SK-N-DZ (cell line): ENCODE measurements at regions not wholly inside any gene's neighbourhood (a gene's known extent, or its start where the extent isn't known, plus 50 kb on each side); places are given as distances from the start of the nearest gene placed in this dataset.
"Not testable (repeated sequence)": the region's sequence is repeated elsewhere in the genome, so short reads cannot be mapped to it uniquely, and the experiment has no call there.

Experiments used
- DNase-seq: peaks from one replicate; pipeline ENCODE4 v3.0.0-alpha.2; 2015; ENCODE audit warnings: low spot score

DNA sequence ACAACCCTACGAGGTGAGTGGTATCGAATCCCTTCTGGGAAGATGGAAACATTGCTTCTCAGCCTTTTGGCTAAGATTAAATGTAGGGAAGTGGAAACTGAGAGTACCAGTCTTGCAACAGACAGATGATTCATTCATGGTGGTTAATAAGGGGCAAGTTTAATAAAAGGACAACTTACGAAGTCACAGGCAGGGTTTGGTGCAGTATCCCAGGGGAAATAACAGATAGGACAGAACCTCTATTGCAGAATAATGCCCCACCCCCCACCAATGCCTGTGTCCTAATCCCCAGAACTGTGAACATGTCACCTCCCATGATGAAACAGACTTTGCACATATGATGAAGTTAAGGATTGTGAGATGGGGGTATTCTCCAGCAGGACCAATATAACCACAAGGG is 212.5 kb downstream of the TBX5 start:
- DNase-seq, result no peak

DNA sequence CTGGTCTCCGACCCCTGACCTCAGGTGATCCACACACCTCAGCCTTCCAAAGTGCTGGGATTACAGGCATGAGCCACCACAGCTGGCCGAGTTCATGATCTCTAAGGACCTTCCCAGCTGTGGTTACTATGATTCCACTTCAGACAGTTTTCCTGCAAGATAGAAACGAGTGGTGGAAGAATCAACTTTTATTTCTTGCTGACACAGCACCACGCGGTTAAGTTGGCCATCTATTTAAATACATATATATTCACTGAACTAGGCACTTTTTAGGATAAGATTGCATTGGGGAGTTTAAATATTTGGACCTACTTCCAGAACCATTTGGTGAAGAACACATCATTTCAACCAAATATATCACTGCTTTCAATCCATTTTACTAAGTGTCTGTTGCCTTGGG is 213.4 kb downstream of the TBX5 start:
- no peak for DNase-seq

DNA sequence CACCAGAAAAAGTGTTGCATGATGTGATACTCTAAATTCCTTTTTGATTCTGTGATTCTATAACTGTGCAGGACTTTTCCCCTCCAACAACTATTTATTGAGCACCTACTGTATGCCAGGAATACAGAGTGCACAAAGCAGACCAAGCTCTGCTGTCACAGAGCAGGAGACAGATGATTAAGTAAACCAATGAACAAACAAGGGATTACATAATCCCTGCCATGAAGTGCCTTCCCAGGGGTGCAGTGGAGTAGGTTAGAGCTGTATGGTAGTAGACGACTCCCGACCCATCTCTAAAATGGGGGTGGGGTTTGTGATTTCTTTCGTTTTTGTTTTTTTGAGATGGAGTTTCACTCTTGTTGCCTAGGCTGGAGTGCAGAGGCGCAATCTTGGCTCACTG is 213.9 kb downstream of the TBX5 start:
- no peak for DNase-seq

DNA sequence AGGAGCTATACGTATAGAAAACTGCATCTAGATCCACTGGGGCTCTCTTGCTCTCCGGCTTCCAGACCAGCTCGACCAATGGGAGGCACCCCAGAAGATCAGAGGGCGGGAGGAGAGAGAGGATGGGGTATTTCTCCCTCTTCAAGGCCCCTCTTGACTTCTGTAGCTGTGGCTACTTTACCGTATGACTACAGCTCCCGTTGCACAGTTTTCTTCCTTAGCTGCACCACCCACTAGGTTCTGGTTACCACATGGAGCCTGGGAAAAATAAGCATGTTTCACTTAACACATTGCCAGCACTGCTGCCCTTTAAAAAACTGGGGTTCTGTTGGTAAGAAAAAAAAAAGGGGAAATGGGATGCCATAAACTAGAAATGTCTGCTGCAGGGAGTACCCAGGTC is 214.4 kb downstream of the TBX5 start:
- no peak for DNase-seq

DNA sequence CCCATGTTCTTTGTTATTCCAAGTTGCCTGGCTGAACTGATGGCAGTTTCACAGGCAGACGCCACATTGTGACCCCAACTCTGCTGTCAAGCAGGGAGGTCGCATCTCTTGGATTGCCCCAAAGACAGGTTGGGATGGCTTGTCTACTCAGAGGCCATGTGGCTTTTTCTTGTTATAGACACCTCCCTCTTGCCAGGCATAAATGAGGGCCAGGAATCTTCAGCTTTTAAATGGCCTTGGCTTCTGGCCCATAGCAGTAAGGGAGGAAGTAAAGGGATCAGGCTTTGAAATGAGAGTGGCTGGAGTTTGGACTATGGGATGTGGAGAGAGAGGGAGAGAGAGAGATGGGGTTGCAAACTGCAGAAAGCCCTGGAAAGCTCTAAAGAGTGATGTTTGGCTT is 215.0 kb downstream of the TBX5 start:
- DNase-seq, result no peak

DNA sequence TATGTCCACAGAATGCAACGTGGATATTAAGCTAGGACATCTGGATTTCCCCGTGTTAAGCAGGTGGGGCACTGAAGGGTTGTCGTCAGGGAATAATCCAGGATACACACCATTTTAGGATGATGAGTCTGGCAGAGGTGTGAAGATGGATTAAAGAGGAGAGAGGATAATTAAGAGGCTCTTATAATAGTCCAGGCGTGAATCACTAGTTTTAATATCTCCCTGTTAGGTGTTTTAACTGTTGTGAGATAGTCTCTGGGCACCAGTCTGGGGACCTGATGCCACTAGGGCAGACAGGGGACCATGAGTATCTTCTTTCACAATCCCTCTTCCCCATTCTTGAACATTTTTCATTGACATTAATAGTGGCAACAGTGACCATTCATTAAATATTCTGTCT is 216.7 kb downstream of the TBX5 start:
- DNase-seq, result no peak

DNA sequence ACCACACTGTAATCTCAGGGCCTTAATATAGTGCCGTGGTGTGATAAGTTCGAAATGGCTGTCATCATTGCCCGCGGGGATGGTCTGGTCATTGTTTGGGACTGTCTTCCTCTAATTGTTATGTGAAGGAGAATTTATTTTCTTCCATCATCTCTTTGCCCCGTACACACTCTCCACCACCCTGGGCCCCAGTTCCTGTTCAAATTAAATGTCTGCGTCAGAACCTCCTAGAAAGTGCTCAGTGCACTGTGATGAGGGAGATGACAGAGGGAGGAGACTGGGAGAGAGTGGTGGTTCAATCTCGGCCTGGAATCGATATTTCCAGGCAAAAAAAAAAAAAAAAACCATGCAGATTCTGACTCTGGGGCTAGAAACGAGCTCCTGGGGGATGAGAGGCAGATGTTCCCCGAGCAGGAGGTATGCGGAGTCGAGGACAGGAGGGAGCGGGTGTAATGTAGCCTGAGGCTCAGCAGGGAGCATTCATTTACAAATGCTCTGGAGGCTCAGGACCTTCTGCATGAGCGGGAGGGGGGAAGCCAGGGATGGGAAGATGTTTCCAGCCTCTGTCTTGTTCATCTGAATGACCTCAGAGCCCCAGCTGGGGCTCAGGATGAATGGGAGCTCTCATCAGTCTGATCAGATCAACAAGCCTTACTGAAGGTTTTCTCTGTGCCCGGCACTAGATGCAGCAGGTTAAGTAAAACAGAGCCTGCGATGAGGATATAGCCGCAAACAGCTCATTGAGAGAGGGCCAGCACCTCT is 219.5 kb downstream of the TBX5 start:
- DNase-seq, result no peak

DNA sequence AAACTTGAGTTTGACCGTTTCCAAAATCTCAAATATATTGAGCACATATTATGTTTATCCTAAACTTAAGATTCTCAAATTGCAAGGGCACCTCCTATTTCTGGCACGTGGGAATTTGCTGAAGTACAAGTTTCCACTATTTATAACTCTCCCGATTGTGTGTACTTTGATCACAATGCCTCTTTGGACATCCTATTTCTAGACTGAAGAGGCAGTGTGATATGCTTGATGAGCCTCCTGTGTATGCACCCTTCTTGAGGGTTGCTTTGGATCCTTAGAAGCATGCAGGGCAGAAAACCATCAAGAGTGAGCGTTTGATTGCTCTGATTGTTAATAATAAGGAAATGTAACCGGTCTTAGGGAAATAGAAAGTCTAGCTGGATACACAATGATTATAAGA is 218.9 kb upstream of the RBM19 start:
- no peak for DNase-seq

DNA sequence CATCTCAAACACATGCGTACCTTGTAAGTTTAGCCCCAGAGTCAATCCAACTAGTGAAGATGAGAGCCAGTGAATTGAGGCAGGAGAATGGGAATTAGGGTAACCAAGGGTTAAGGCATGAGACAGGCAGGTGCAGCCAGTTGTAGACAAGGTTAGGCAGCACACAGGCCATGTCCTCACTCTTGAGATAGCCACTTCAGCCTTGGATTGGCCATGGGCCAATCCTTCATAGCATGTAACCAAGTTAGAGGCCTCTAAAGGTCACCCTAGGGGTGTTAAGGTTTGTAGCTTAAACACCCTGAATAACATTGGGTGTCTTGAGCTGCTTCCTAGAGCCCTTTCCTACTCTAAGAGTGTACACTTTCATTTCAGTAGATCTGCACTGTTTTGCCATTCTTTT is 208.2 kb upstream of the RBM19 start:
- DNase-seq, result no peak

DNA sequence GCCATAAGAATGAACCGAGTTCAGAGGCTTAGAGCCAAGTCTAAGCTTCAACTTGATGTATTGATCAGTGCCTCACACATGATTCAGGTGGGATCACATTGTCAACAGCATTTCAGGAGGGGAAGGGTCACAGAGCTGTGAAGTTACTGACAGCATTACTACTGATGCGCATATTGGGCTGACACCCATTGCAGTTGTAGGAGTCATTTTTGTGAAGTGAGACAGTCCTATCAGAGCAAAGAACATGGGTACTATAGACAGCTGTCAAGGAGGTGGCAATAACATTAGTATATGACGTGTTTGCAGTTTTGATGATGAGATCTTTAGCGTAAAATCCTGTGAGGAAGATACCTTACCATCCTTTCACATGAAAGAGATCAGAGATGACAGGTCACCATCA is 206.0 kb upstream of the RBM19 start:
- no peak for DNase-seq

DNA sequence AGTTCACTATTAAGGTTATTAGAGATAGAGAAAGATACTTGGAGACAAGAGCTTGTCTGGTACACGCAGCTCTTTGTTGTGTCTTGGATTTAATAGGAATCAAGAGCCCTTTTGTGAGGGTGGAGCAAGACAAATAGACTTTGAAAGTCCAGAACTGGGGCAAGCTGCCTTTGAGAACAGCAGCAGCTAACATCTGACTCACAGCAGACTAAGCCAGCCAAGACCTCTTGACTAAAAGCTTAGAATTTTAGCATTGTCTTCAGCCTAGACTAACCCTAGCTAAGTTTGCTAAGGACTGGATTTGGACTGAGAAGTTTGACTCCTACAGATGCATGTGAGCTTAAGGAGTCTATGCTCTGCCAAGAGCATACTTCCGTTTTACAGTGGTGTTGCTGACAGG is 201.9 kb upstream of the RBM19 start:
- no peak for DNase-seq

DNA sequence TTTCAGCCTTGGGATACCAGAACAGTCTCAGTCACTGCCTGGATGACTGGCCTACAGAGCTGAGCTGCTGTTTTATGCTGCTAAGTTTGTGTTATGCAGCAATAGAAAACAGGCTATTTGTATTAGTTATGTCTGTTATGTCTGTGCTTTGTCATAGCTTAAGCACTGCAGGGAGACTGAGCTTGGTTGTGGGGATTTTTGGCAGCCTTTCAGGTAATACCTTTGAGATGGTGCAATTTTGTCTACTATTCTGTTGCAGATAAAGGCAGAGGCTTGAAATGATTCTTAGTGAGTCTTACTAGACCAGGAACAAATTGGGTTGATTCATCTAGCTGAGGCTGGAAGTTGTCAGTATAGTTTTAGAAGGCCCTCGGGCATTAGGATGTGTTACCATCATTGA is 201.3 kb upstream of the RBM19 start:
- no peak for DNase-seq

DNA sequence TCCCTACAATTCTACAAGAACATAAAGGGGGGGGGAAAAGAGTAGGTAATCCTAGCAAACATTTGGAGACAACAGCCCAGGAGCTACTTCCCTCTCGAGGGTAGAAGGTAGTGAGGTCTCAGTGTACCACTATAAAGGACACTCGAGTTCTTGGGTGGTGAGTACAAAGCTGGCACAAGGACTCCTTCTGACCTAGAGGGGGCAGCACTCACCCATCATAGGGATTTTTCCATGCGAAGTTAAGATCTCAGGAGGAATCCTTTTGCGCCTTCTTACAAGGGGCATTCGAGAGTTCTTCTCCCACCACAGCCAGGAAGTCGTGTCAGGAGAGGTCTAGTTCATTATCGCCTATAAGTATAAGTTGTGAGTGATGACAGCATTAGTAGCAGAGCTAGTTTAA is 200.2 kb upstream of the RBM19 start:
- DNase-seq, result peak; percentile 20

DNA sequence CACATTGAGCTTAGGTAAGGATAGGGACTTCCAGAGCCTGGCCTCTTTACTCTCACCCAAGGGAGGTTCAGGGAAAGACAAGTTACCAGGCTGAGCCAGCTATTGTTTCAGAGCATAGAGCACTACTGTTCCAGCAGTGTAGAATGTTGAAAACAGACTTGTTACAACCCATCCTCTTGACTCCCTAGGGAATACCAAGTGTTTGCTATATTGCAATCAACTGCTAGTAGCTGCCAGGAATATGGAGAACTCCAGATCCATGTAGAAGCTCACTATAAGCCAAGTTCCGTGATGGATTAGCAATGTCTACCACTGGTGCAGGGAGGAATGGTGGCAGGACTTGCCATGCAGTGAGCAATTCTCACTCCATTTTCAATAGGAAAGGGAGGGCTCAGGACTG is 199.8 kb upstream of the RBM19 start:
- no peak for DNase-seq

DNA sequence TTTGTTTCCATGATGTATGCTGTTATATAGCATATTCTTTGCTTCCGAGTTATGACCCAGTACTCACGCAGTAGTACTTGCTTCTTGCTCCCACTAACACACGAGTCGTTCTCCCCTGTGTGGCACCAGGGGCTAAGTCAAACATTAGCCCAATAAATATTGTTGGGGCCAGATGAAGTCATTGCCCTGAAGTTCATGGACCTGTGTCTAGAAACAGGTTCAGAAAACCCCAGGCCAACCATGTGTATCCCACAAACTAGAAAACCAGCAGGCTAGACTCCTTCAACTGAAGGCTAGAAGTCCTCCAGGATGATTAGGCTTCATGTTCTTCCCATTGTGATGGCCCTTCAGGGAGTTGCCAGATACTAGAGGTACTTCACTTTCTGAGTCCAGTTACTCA is 198.2 kb upstream of the RBM19 start:
- no peak for DNase-seq

DNA sequence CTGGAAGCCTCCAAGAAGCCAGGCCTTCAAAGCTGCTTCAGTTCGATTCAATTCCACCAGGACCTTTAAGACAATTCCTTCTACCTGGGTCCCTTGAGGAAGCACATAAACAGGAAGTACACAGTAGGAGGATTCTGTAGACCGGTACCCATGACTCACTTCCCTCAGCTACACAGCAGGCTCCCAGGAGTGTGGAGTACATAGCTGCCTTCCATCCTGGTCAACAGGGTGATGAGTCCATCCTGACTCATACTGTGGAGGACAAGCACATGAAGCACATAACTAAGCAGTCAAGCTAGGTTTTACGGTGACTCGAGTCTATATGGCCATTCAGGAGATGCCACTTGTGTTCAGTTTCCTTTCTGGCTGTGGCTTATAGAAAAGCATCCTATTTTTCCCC is 197.6 kb upstream of the RBM19 start:
- DNase-seq, result no peak

DNA sequence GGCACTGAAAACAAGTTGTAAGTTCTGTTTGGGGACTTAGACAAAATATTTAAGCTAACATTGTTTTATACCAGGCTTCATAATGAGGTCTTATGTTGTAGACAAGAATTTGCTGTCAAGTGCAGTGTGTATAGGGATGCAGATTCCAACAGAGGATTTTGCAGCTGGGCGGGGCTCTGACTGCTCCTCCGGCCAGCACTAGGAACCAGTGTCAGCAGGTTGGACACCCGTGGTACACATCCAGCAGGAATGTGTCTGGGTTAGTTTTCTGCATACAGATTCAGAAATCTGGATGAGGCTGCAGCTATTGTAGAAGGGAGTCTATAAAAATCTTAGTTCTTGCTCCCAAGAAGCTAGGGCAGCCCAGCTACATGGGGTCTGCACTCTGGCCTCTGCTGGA is 194.3 kb upstream of the RBM19 start:
- no peak for DNase-seq

DNA sequence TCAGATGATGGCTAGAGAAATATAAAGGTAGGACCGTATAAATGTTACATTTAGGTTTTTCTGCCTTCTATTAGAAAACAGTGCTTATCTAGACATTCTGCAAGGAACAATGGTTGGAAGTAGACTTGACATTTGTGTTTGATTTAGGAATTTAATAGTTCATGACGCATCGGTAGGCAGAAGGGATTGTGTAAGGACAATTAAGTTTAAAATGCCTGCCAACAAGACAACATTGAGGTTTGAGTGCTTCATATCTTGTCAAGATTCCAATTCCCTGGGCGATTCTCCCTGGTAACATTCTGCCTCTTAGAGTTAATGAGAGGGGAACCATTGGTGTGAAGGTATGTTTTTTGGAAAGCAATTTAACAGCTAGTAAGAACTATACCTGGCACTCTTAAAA is 186.8 kb upstream of the RBM19 start:
- DNase-seq, result no peak

DNA sequence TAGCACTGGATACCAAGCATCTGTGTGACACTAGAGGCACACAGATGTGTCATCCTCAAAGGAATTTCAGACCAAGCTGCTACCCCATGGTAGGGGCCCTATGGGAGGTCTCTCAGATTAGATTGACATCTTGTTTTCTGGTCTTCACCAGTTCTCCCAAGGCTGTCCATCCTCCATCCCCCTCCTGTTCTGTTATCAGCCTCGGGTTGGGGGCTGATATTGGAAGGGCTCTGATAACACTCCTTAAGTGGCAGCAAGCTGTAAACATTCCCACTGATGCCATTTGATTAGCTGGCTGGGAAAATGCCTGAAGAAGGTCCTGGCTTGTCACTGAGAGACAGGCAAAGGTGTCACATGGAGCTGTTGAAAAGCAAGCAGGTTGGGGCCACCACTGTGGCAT is 185.9 kb upstream of the RBM19 start:
- no peak for DNase-seq

DNA sequence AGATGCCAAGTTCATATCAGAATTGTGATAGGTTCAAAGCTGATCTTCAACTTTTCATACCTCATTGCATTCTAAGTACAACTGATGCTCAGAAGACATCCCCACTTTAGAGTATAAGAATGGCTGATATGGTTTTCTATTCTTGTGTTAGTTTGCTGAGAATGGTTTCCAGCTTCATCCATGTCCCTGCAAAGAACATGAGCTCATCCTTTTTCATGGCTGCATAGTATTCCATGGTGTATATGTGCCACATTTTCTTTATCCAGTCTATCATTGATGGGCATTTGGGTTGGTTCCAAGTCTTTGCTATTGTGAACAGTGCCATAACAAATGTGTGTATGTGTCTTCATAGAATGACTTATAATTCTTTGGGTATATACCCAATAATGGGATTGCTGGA is 184.5 kb upstream of the RBM19 start:
- DNase-seq, result not testable (repeated sequence)

DNA sequence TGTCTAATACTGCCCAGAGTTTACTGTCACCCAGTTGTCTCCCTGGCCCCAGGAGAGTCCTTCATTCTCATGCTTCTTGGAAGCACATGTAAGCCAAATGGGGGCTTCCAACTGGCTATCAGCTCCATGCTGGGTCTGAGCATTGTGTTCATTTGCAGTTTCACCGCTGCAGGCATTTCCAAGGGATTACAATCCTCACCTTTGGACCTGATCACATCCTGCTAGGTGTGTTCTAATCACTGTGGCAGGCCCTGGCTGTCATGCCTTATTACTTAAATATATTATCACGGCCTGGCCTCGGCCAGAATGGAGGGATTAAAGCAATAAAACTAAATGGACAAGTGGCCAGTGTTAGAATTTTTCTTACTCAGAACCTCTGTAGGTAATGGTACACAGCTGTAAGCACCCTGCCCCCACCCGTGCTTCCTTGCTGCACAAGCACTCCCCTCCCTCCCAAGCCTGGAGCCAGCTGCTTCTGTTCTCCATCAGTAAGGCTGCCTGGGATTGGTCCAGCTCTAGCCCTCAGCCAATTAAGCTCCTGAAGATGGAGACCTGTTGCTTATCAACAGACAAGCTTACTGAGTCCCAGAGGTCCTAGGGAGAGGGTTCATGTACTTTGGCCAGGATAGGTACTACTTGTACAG is 175.9 kb upstream of the RBM19 start:
- no peak for DNase-seq

DNA sequence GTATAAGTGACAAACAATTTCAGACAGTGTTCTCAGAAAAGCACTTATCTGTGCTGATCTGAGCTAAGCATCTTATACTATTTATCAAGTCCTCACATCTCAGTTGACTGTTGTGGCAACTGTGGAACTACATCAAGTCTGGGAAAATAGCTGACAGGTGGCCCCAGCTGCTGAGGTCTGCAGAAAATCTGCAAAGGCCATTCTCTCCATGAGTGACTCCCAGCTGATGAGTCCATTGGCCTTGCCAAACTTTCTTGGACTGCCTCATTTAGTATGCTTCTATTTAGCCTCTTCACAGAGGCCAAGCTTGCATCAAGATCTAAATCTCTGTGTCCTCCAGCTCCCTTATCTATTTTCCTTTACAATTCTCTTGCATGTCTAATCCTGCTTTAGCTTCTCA is 174.5 kb upstream of the RBM19 start:
- DNase-seq, result no peak

DNA sequence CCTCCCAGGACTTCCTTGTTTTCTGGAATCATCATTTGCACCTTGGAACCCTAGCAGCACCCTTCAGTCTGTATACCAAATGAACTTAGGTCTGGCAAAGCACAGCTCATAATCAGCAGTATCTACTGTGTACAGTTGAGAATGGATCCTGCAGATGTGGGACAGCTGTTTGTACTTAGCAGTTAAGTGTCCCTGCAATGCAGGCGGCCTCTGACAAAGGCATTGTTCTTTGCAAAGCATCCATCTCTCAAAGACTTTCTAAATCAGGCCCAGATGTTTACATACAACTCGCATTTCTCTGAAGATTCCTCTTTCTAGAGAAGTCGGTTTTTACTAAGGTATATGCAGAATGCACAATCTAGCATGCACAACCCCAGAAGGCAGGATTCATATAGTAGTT is 170.5 kb upstream of the RBM19 start:
- no peak for DNase-seq

DNA sequence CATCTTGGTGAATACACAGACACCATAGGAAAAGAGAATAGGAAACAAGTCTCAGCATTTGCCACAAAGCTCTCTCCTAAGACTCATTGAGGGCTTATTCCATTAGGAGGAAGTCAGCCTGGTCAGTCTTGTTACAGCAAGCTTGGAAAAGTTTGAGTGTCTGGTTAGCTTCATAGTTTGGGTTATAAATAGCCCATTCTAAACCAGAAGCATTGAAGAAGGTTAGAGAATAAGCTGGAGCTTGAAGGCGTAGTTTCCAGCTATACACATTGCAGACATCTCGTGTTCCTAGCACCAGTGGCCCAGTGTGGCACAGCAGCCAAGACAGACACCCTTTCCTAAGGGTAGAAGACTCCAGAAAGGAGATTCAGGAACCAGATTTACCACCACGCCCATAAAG is 168.8 kb upstream of the RBM19 start:
- no peak for DNase-seq
